ENCODE measurements at regions not wholly inside any gene's neighbourhood (a gene's known extent, or its start where the extent isn't known, plus 50 kb on each side); places are given as distances from the start of the nearest gene placed in this dataset.

GRCh38 chr3:72633534-72633933 is 214.7 kb downstream of the SHQ1 start:
- no peak for TF ChIP-seq YY1 (IDR thresholded peaks at IDR 0.05; ENCODE audit: low read depth, low read length)
- TF ChIP-seq EP300 (IDR thresholded peaks at IDR 0.05; ENCODE audit: borderline replicate concordance in 1 of 2, low read depth in 2 of 2, low read length in 2 of 2) = no peak
- no peak for TF ChIP-seq CTCF (IDR thresholded peaks at IDR 0.05; ENCODE audit: control extremely low read depth in 1 of 3, insufficient read depth in 1 of 3, low read depth in 1 of 3, low read length in 3 of 3)
- TF ChIP-seq EZH2 (IDR thresholded peaks at IDR 0.05; ENCODE audit: low read depth, low read length, severe bottlenecking) = no peak
- no peak for TF ChIP-seq CREB1 (IDR thresholded peaks at IDR 0.05)
- TF ChIP-seq POLR2A (IDR thresholded peaks at IDR 0.05; ENCODE audit: control extremely low read depth in 1 of 2, low read depth in 2 of 2, low read length in 2 of 2) = no peak
- TF ChIP-seq SIN3A (conservative IDR thresholded peaks at IDR 0.05 in 1 of 2, IDR thresholded peaks at IDR 0.05 in 1 of 2; ENCODE audit: low read depth in 1 of 2, low read length in 2 of 2) = no peak
- no peak for TF ChIP-seq RFX5 (IDR thresholded peaks at IDR 0.05; ENCODE audit: borderline replicate concordance, low read depth, low read length)
- no peak for TF ChIP-seq EGR1 (IDR thresholded peaks at IDR 0.05; ENCODE audit: borderline replicate concordance, low read depth, low read length)
- no peak for TF ChIP-seq POLR2AphosphoS5 (IDR thresholded peaks at IDR 0.05; ENCODE audit: low read depth, low read length)
- TF ChIP-seq SP2 (IDR thresholded peaks at IDR 0.05; ENCODE audit: low read length) = no peak
- no peak for TF ChIP-seq GABPA (IDR thresholded peaks at IDR 0.05; ENCODE audit: borderline replicate concordance, insufficient read depth, low read length)
- no peak for TF ChIP-seq CBX8 (IDR thresholded peaks at IDR 0.05; ENCODE audit: borderline replicate concordance, low read depth, low read length)
- no peak for TF ChIP-seq TBP (IDR thresholded peaks at IDR 0.05; ENCODE audit: low read depth, low read length)

Measured in H1 (cell line).